Keratinocyte (primary cell): ENCODE measurements at regions not wholly inside any gene's neighbourhood (a gene's known extent, or its start where the extent isn't known, plus 50 kb on each side); places are given as distances from the start of the nearest gene placed in this dataset.

Source experiments
- DNase-seq: peaks from one replicate; pipeline ENCODE4 v3.0.0-alpha.2; 2011; ENCODE audit warnings: low read depth, missing footprints, low spot score
- FAIRE-seq: peaks from 2 replicates; lab custom pipeline; 2011; peaks lifted over from hg19 to GRCh38; lab: Jason Lieb, UNC
- H2AFZ ChIP-seq: 2 replicates; pipeline ENCODE4 v1.6.0; 2012; ENCODE audit warnings: low read length, control low read depth, inconsistent platforms; ENCODE audit not compliant: control insufficient read depth
- H3K27ac ChIP-seq: 2 replicates; pipeline ENCODE4 v1.5.1; 2011; ENCODE audit warnings: low read length; ENCODE audit not compliant: control insufficient read depth, insufficient read depth
- H3K27me3 ChIP-seq: 3 replicates; pipeline ENCODE4 v1.6.0; 2011; ENCODE audit warnings: low read length; ENCODE audit not compliant: control insufficient read depth, insufficient read depth; ENCODE audit errors: extremely low read depth
- H3K36me3 ChIP-seq, 2 experiments: 2 replicates in 1 of 2; 3 replicates in 1 of 2; pipeline ENCODE4 v1.5.1; 2011; ENCODE audit warnings: low read length in 2 of 2, mild to moderate bottlenecking in 1 of 2; ENCODE audit not compliant: control insufficient read depth in 2 of 2, insufficient read depth in 2 of 2; ENCODE audit errors: extremely low read depth in 1 of 2
- H3K4me1 ChIP-seq: 3 replicates; pipeline ENCODE4 v1.5.1; 2011; ENCODE audit warnings: low read length; ENCODE audit not compliant: control insufficient read depth, insufficient read depth; ENCODE audit errors: extremely low read depth
- H3K4me2 ChIP-seq: 3 replicates; pipeline ENCODE4 v1.6.0; 2011; ENCODE audit warnings: low read depth, low read length; ENCODE audit not compliant: control insufficient read depth, insufficient read depth; ENCODE audit errors: extremely low read depth
- H3K4me3 ChIP-seq, 3 experiments: fragments of 200-600 bp in 1 of 3; sonication (generic) in 1 of 3; 2 replicates in 2 of 3; 3 replicates in 1 of 3; pipeline ENCODE4 v1.5.1; 2011 to 2016; ENCODE audit warnings: low read length in 3 of 3, mild to moderate bottlenecking in 3 of 3, control low read depth in 2 of 3, inconsistent platforms in 1 of 3, low read depth in 1 of 3, mixed read lengths in 1 of 3, mixed run types in 1 of 3, moderate library complexity in 1 of 3; ENCODE audit not compliant: control insufficient read depth in 2 of 3, insufficient read depth in 2 of 3; ENCODE audit errors: extremely low read depth in 1 of 3
- H3K79me2 ChIP-seq: 2 replicates; pipeline ENCODE4 v1.6.0; 2012; ENCODE audit warnings: low read length; ENCODE audit not compliant: control insufficient read depth, insufficient read depth
- H3K9ac ChIP-seq: 3 replicates; pipeline ENCODE4 v1.6.0; 2011; ENCODE audit warnings: low read length; ENCODE audit not compliant: control insufficient read depth, insufficient read depth; ENCODE audit errors: extremely low read depth
- H3K9me1 ChIP-seq: 3 replicates; pipeline ENCODE4 v1.6.0; 2011; ENCODE audit warnings: low read length; ENCODE audit not compliant: control insufficient read depth, insufficient read depth; ENCODE audit errors: extremely low read depth
- H3K9me3 ChIP-seq: 2 replicates; pipeline ENCODE4 v1.5.1; 2012; ENCODE audit warnings: low read depth, low read length; ENCODE audit not compliant: control insufficient read depth
- H4K20me1 ChIP-seq: 3 replicates; pipeline ENCODE4 v1.6.0; 2011; ENCODE audit warnings: low read length; ENCODE audit not compliant: control insufficient read depth, insufficient read depth; ENCODE audit errors: extremely low read depth
- CTCF ChIP-seq, 3 experiments: IDR thresholded peaks in 1 of 3; conservative IDR thresholded peaks in 1 of 3; optimal IDR thresholded peaks in 1 of 3; 2 replicates in 2 of 3; 3 replicates in 1 of 3; pipeline versions ENCODE3 to v1.5.1; 2011; ENCODE audit warnings: low read length in 3 of 3, mild to moderate bottlenecking in 3 of 3, moderate library complexity in 2 of 3, control low read depth in 1 of 3, inconsistent platforms in 1 of 3; ENCODE audit not compliant: insufficient read depth in 2 of 3; ENCODE audit errors: extremely low read depth in 1 of 3
- EZH2 ChIP-seq: IDR thresholded peaks from one replicate; pipeline ENCODE4 v1.6.1; 2012; ENCODE audit warnings: inconsistent platforms, mild to moderate bottlenecking, low read length, moderate library complexity
- dilution Hi-C: fragments of 300-500 bp; cut with MboI; formaldehyde crosslinking; loops from one replicate; pipeline ENCODE4 v1.7.0; 2020; ENCODE audit warnings: low sequenced_read_pairs; ENCODE audit not compliant: extremely low pct_ligation_motif_present

- TF ChIP-seq EZH2 (no peak), CTCF (optimal IDR thresholded peaks at IDR 0.05 in 1 of 3, IDR thresholded peaks at IDR 0.05 in 1 of 3, conservative IDR thresholded peaks at IDR 0.05 in 1 of 3; ENCODE audit: extremely low read depth in 1 of 3, insufficient read depth in 2 of 3, low read length in 3 of 3) (no peak)
- DNase-seq (no peak), FAIRE-seq (no peak)
- Histone ChIP-seq H3K4me2 (no peak overlapping the region), H3K79me2 (no peaks in the 10 kb centered on the region), H3K9ac (no peak overlapping the region), H3K36me3 (no peaks in the 10 kb centered on the region), H2AFZ (no peak overlapping the region), H4K20me1 (no peaks in the 10 kb centered on the region), H3K9me3 (no peaks in the 10 kb centered on the region), H3K27me3 (no peaks in the 10 kb centered on the region), H3K4me1 (no peaks in the 10 kb centered on the region), H3K9me1 (no peaks in the 10 kb centered on the region), H3K4me3 (no peak overlapping the region), H3K27ac (no peak overlapping the region)
- dilution Hi-C loops: no loop called here
Measured at GRCh38 chr10:65811931-65812525, 1113.8 kb upstream of the LRRTM3 start.

- H3K9me1 ChIP-seq: no peaks in the 10 kb centered on the region
- no peaks in the 10 kb centered on the region for H3K36me3 ChIP-seq
- DNase-seq: no peak
- no peak for FAIRE-seq
- H3K4me1 ChIP-seq: no peaks in the 10 kb centered on the region
- no peaks in the 10 kb centered on the region for H3K79me2 ChIP-seq
- dilution Hi-C loops: no loop called here
- no peak overlapping the region for H3K9ac ChIP-seq
- no peak overlapping the region for H3K27ac ChIP-seq
- H3K9me3 ChIP-seq: no peaks in the 10 kb centered on the region
- no peaks in the 10 kb centered on the region for H4K20me1 ChIP-seq
- no peak overlapping the region for H2AFZ ChIP-seq
- H3K4me2 ChIP-seq: no peak overlapping the region
- H3K27me3 ChIP-seq: no peaks in the 10 kb centered on the region
- no peak overlapping the region for H3K4me3 ChIP-seq
- no peak for TF ChIP-seq EZH2
- TF ChIP-seq CTCF (optimal IDR thresholded peaks at IDR 0.05 in 1 of 3, IDR thresholded peaks at IDR 0.05 in 1 of 3, conservative IDR thresholded peaks at IDR 0.05 in 1 of 3; ENCODE audit: extremely low read depth in 1 of 3, insufficient read depth in 2 of 3, low read length in 3 of 3): no peak
Measured at GRCh38 chr10:65816536-65816935, 1109.3 kb upstream of the LRRTM3 start.
